Hippocampal formation (tissue), 2 donors: ENCODE measurements at regions not wholly inside any gene's neighbourhood (a gene's known extent, or its start where the extent isn't known, plus 50 kb on each side); places are given as distances from the start of the nearest gene placed in this dataset.

ENCODE experiments used
- DNase-seq, 2 donors: peaks; one replicate each; lab custom pipeline; 2025; lab: John Stamatoyannopoulos, UW

GRCh38 chr2:67041051-67041450 lies 356.1 kb upstream of the ETAA1 start:
- no peak for DNase-seq

GRCh38 chr2:67043781-67044478 lies 353.2 kb upstream of the ETAA1 start:
- DNase-seq: no peak

GRCh38 chr2:67046591-67046990 lies 350.5 kb upstream of the ETAA1 start:
- DNase-seq: no peak

GRCh38 chr2:67048314-67048713 lies 348.8 kb upstream of the ETAA1 start:
- DNase-seq: no peak

- no peak for DNase-seq
Measured at GRCh38 chr2:67050622-67051021, 346.5 kb upstream of the ETAA1 start.

- no peak for DNase-seq
Measured at GRCh38 chr2:67054728-67055127, 342.4 kb upstream of the ETAA1 start.

GRCh38 chr2:67055387-67056304 lies 341.5 kb upstream of the ETAA1 start:
- DNase-seq: no peak

- no peak for DNase-seq
Measured at GRCh38 chr2:67057123-67057522, 340.0 kb upstream of the ETAA1 start.

GRCh38 chr2:67057901-67058703 lies 339.0 kb upstream of the ETAA1 start:
- DNase-seq: no peak

- DNase-seq: no peak
Measured at GRCh38 chr2:67065046-67065445, 332.1 kb upstream of the ETAA1 start.

GRCh38 chr2:67066782-67067181 lies 330.4 kb upstream of the ETAA1 start:
- no peak for DNase-seq

GRCh38 chr2:67067656-67068055 lies 329.5 kb upstream of the ETAA1 start:
- no peak for DNase-seq

GRCh38 chr2:67070826-67071225 lies 326.3 kb upstream of the ETAA1 start:
- no peak for DNase-seq

- DNase-seq: no peak
Measured at GRCh38 chr2:67075056-67075455, 322.1 kb upstream of the ETAA1 start.

- no peak for DNase-seq
Measured at GRCh38 chr2:67075530-67076238, 321.4 kb upstream of the ETAA1 start.

GRCh38 chr2:67076239-67076624 lies 320.9 kb upstream of the ETAA1 start:
- no peak for DNase-seq

GRCh38 chr2:67079729-67080128 lies 317.4 kb upstream of the ETAA1 start:
- DNase-seq: no peak

GRCh38 chr2:67082813-67083212 lies 314.3 kb upstream of the ETAA1 start:
- no peak for DNase-seq

- no peak for DNase-seq
Measured at GRCh38 chr2:67083951-67084350, 313.2 kb upstream of the ETAA1 start.

- no peak for DNase-seq
Measured at GRCh38 chr2:67085146-67085545, 312.0 kb upstream of the ETAA1 start.

- DNase-seq: no peak
Measured at GRCh38 chr2:67091681-67092080, 305.5 kb upstream of the ETAA1 start.

GRCh38 chr2:67095121-67095520 lies 302.0 kb upstream of the ETAA1 start:
- DNase-seq: no peak
